ENCODE measurements at regions not wholly inside any gene's neighbourhood (a gene's known extent, or its start where the extent isn't known, plus 50 kb on each side); places are given as distances from the start of the nearest gene placed in this dataset.
"Not testable (repeated sequence)": the region's sequence is repeated elsewhere in the genome, so short reads cannot be mapped to it uniquely, and the experiment has no call there.

GRCh38 chr4:164313853-164314252 lies 440.1 kb upstream of the SMIM31 start:
- DNase-seq, result no peak

GRCh38 chr4:164318350-164318749 lies 435.6 kb upstream of the SMIM31 start:
- no peak for DNase-seq

GRCh38 chr4:164319688-164320087 lies 434.2 kb upstream of the SMIM31 start:
- no peak for DNase-seq

GRCh38 chr4:164320847-164321246 lies 433.1 kb upstream of the SMIM31 start:
- DNase-seq, result no peak

GRCh38 chr4:164326056-164326455 lies 427.9 kb upstream of the SMIM31 start:
- DNase-seq, result no peak

- no peak for DNase-seq
Observed at GRCh38 chr4:164337219-164337944, 416.5 kb upstream of the SMIM31 start.

GRCh38 chr4:164343472-164343976 lies 410.4 kb upstream of the SMIM31 start:
- DNase-seq, result no peak

GRCh38 chr4:164345756-164346155 lies 408.2 kb upstream of the SMIM31 start:
- no peak for DNase-seq

GRCh38 chr4:164350061-164350460 lies 403.9 kb upstream of the SMIM31 start:
- DNase-seq, result no peak

GRCh38 chr4:164350716-164351115 lies 403.2 kb upstream of the SMIM31 start:
- DNase-seq, result not testable (repeated sequence)

GRCh38 chr4:164357957-164358356 lies 396.0 kb upstream of the SMIM31 start:
- DNase-seq, result no peak

- DNase-seq, result no peak
Observed at GRCh38 chr4:164358400-164358799, 395.5 kb upstream of the SMIM31 start.

GRCh38 chr4:164359881-164360280 lies 394.1 kb upstream of the SMIM31 start:
- no peak for DNase-seq

- no peak for DNase-seq
Observed at GRCh38 chr4:164368894-164369293, 385.0 kb upstream of the SMIM31 start.

- DNase-seq, result no peak
Observed at GRCh38 chr4:164373021-164373420, 380.9 kb upstream of the SMIM31 start.

- DNase-seq, result no peak
Observed at GRCh38 chr4:164377277-164377676, 376.7 kb upstream of the SMIM31 start.

- no peak for DNase-seq
Observed at GRCh38 chr4:164378361-164378760, 375.6 kb upstream of the SMIM31 start.

- DNase-seq, result no peak
Observed at GRCh38 chr4:164379694-164380093, 374.2 kb upstream of the SMIM31 start.

GRCh38 chr4:164381859-164382258 lies 372.1 kb upstream of the SMIM31 start:
- DNase-seq, result no peak

- DNase-seq, result no peak
Observed at GRCh38 chr4:164383058-164383357, 370.9 kb upstream of the SMIM31 start.

GRCh38 chr4:164383358-164384220 lies 370.3 kb upstream of the SMIM31 start:
- DNase-seq, result peak; percentile 84 to 87

GRCh38 chr4:164384416-164384815 lies 369.5 kb upstream of the SMIM31 start:
- no peak for DNase-seq

GRCh38 chr4:164396439-164396838 lies 357.5 kb upstream of the SMIM31 start:
- DNase-seq, result no peak
